MM.1S (cell line): ENCODE measurements at regions not wholly inside any gene's neighbourhood (a gene's known extent, or its start where the extent isn't known, plus 50 kb on each side); places are given as distances from the start of the nearest gene placed in this dataset.

Source experiments
- EZH2 ChIP-seq: fragments of 300-600 bp; sonication (generic); optimal IDR thresholded peaks from 2 replicates; pipeline ENCODE3; 2017; ENCODE audit warnings: low read depth, mild to moderate bottlenecking, antibody characterized with exemption, low read length, mixed read lengths
- TF ChIP-seq, protein P1 (sequence below): fragments of 300-600 bp; sonication (generic); IDR thresholded peaks from 2 replicates; pipeline ENCODE4 v1.5.1; 2016; ENCODE audit warnings: antibody characterized with exemption, low read length, mixed read lengths

DNA sequence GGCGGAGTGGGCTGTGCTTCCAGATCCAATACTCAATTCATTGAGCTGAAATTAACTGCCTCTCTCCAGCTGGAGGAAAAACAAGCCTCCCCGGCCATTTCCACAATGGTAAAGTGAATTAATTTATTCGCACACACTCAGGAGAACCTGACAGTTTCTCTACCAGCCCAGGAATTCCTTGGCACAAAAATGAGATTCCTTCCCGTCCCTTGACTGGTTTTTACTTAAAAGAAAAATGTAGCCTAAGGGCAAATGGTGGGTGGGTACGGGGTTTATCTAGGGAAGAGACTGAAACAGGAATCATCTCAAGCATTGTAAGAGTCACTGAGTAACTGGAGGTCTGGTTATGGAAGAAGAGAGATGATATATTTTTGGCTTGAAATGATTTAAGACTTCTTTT, 102.7 kb downstream of the VCX3A start:
- TF ChIP-seq, protein P1, sequence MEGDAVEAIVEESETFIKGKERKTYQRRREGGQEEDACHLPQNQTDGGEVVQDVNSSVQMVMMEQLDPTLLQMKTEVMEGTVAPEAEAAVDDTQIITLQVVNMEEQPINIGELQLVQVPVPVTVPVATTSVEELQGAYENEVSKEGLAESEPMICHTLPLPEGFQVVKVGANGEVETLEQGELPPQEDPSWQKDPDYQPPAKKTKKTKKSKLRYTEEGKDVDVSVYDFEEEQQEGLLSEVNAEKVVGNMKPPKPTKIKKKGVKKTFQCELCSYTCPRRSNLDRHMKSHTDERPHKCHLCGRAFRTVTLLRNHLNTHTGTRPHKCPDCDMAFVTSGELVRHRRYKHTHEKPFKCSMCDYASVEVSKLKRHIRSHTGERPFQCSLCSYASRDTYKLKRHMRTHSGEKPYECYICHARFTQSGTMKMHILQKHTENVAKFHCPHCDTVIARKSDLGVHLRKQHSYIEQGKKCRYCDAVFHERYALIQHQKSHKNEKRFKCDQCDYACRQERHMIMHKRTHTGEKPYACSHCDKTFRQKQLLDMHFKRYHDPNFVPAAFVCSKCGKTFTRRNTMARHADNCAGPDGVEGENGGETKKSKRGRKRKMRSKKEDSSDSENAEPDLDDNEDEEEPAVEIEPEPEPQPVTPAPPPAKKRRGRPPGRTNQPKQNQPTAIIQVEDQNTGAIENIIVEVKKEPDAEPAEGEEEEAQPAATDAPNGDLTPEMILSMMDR, result no peak
- no peak for TF ChIP-seq EZH2
